Glomerular visceral epithelial cell (primary cell): ENCODE measurements at regions not wholly inside any gene's neighbourhood (a gene's known extent, or its start where the extent isn't known, plus 50 kb on each side); places are given as distances from the start of the nearest gene placed in this dataset.
"Not testable (repeated sequence)": the region's sequence is repeated elsewhere in the genome, so short reads cannot be mapped to it uniquely, and the experiment has no call there.

Experiments used
- DNase-seq: peaks from one replicate; pipeline ENCODE4 v3.0.0-alpha.2; 2016; ENCODE audit errors: extremely low spot score

DNA sequence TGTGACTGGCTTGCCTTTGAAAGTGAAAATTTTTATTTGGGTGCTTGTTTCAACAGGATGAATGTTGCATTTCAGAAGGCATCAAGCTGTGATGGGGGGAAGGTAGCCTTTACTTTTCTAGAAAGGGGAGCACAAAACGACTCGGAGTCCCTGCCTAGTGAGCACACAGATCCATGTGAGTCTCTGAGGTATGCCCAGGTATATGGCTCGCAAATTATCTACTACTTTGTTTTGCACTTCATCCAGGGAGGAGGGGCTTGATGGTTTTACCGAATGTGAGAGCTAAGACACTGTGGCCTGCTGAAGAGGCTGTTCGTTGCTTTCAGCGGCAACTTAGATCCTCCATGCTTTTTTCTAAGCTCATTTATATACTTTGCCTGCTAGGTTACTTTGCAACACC, 537.7 kb upstream of the PTBP2 start:
- no peak for DNase-seq

DNA sequence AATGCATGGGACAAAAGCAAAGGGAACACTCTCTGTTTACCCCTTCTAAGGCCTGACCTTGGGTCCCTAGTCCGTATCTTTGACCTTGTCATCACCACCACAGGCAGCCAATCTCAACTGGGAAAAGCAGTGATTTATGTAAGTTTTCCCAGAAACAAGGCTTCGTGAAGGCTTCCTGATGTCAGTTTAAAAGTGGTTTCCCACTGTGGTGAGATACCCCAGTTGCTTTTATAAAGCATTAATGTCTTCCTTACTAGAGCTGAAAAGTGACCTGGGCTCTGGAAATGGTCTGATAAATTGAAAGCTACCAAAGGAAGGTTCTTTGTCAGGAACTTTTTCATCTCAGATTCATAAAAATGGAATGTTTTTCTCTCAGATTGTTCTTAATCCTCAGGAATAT, 536.4 kb upstream of the PTBP2 start:
- no peak for DNase-seq

DNA sequence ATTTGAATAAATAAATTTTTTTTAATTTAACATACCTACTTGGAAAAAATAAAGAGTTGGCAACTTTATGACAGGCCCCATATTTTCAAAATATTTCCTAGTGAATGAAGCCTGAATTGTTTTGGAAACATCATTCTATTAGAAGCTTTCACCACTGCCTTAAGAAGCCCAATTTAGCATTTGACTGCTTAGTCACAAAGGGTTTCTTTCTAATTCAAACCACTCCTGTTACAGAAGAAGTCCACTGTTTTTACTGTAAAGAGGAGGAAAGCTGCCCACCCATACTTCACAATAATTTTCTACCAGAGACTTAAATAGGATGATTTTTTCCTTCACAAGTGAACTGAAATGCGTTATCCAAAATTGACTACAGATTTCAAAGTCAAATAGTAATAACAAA, 534.6 kb upstream of the PTBP2 start:
- DNase-seq, result no peak

DNA sequence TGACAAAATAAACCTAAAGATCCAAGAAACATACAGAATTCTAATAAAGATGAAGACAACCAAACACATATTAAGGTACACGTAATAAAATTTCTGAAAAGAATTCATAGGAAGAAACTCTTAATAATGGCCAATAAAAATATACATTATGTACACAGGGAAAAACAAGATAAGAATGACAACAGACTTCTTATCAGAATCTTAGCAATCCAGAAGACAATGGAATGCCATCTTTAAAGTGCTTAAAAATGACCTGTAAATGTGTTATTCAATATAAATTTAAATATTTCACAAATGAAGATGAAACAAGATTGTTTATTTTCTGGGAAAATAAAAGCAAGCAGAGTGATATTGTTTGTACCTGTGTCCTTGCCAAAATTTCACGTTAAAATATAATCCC, 530.4 kb upstream of the PTBP2 start:
- DNase-seq, result no peak

DNA sequence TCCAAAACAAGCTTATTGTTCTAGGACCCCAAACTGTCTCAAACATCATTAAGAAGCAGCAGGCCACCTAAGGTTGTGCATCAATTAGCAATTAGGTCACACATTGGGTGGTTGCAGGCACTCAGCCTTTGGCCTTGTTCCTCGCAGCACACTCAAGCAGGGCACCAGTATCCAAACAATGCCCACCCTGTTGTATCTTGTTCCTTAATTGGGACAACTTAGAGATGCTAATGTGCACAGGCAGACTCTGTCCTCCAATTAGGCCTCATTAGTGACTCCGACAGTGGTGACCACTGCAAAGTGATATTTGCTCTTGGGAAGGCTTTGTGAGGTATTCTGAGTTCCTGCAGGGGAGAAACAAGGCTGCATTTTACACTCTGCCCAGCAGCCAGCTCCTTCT, 515.1 kb upstream of the PTBP2 start:
- DNase-seq, result no peak

DNA sequence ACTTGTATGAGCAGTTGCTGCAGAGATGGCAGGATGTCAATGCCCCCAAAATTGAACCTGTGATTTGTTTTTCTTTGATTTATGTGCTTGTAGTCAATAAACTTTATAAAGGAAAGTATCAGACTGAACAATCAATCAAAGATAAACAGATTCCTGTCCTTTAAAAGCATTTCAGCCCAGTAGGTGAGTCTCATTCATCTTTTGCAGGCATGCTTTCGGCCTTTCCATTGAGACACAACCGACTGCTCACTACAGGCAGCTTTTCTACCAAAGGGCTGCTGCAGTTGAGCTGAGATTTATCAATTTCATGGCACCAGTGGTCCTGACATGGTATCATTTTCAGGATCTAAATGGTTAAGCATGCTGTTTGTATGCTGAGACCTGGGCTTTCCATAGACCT, 513.6 kb upstream of the PTBP2 start:
- no peak for DNase-seq

DNA sequence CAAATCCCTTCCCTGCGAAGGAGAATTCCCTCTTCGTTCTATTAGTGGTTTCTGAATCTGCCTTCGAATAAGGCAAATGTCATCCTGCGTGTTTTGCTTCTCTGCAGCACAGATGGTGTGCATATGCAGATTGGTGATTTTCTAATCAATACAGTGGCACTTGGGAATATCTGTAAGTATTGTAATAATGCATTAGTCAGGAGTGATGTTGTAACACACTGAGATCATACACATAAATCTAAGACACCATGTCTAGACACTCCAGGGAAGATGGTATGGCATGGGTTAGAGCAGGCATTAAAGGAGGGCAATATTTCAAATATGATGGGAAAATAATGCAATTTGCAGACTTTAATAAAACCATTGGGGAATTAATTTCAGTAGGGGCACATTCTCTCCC, 513.2 kb upstream of the PTBP2 start:
- DNase-seq, result no peak

DNA sequence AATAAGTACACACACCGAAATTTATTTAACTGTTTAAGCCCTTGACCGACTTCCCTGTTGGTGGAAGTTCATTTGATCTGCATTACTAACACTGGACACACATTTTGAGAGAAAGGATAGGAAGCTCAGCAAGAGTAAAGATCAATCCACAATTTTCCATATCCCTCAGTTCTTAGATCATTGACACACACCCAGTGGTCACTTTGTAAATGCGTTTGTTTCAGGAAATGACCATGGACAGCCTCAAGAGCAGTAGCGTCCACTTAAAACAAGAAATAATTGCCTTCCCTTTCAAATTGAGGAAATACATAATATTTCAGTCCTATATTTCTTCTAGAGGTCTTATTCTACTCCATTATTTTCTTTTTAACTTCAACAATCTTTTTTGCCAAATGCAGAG, 511.5 kb upstream of the PTBP2 start:
- DNase-seq, result no peak

DNA sequence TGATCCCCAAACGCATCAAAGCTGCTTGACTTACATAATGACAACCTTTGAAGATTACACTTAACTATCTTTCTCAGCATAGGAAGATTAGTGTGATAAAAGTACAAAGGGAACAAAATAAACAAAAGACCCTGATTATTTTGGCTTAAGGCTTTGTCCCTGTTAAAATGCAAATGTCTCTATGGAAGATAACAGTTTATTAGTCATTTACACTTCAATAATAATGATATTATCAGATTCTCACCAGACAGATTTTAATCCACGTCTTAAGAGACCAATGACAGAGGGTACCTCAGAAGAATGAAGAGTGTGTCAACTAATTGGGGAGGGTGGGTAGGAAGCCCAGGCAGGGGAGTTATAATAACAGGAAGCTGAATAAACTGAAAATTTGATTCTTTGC, 510.4 kb upstream of the PTBP2 start:
- no peak for DNase-seq

DNA sequence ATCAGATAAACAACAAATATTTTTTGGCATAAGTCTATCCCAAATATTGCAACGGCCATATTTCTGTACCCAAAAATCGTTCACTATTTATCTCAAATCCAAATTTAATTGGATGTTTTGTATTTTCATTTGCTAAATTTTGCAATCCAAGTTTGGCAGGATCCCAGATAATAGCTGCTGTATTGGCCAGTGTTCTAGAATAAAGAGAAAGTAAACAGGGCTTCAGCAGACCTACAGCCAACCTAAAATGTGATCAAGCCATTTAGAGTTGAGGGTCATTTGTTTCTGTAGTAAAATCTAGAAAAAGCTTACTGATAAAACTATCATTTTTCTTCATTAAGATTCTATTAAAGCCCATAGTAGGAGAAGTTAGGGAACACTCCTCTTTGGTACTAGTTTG, 506.6 kb upstream of the PTBP2 start:
- no peak for DNase-seq

DNA sequence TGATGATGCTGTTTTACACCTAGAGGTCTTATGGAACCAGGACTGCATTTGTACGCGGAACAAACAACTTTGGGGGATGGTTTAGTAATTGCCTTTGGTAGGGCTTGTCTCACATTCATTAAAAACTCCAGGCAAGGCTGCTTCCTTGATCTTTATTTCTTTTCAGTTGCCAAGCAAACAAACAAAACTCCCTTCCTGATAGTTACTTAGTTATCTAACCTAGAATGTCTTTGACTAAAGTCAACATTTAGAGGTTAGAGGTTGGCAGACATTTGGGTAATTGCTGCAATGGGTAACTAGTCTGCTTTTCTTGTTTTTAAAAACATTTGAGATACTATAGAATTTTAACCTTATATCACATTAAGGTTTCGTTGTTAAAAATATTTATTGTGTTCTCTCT, 500.9 kb upstream of the PTBP2 start:
- no peak for DNase-seq

DNA sequence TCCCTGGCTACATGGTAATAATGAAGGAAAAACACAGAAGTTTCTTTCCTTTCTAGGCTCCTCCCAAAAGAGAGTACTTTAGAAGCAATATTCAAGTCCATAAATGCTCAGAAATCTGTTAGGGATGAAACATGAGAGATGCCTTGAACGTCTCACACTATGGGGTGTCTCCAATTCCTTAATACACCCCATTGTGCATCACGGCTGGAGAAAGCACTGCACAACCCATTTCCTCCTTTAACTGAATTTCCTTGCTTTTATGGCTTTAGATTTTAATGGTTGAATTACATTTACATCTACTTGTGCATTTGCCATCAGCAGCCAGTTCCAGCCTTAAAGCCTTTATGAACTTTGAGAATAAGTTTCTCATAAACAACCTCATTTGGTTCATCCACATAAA, 498.9 kb upstream of the PTBP2 start:
- DNase-seq, result no peak

DNA sequence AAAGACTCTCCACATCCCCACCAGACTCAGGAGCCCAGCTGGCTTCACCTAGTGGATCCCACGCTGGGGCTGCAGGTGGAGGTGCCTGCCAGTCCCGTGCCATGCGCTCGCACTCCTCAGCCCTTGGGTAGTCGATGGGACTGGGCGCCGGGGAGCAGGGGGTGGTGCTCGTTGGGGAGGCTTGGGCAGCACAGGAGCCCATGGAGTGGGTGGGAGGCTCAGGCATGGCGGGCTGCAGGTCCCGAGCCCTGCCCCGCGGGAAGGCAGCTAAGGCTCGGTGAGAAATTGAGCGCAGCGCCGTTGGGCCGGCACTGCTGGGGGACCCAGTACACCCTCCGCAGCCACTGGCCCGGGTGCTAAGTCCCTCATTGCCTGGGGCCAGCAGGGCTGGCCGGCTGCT, 497.4 kb upstream of the PTBP2 start:
- DNase-seq, result not testable (repeated sequence)

DNA sequence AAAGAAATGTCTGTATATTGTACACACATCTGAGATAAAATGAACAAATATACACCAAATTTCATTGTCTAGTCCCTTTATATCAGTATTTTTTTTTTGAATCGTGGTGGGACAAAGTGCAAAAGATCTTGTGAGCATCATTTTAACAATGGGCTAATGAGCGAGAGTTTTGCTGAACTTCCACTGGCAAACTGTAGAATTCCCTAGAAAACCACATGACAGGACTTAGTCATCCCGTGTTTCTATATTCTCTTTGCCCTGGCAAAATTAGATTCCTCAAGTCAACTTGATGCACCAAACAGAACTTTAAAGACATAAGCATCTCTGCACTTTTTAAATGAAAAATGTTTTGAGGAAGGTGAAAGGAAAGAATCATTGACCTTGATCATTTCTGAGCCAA, 488.2 kb upstream of the PTBP2 start:
- no peak for DNase-seq

DNA sequence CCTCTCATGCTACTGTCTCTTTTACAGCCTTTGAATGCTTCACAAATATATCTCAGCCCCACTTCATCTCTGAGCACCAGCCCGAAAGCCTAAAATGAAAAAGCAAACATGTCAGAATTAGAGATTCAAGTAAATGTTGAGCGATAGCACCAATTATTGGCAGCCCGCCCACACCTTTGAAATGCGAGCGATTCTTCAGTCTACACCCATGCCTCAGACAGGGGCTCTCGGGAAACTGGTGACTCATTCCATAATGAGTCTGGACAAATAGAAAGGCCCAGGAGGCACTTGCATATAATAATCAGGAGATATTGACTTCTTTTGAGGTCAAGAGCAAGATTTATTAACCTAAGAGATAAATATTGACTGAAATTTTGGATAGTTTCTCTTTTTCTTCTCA, 487.3 kb upstream of the PTBP2 start:
- peak; percentile 6 for DNase-seq

DNA sequence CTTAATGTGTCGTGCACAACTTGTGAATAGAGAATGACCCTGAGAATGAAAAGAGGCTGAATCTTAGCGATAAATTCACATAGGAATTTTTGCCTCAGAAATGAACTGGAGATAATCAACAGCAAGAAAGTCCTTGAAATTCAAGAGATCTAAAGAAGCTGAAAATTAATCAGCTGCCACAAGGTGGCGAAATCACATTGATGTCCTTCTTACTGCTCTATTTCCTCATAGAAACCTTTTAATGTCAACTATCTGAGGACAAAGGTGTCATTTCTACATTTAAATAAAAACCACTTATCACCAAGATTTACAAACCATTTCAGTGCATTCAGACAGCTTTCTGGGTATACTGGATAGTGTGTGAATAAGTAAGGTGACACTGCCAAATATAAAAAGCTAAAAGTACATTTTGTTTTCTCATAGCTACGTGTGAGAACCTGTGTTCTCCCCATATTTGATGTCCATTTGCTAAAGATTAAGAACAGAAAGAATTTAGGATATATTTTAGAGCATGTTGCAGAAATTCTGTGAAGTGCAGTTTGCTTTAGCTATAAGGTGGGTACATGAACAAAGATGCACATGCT, 485.3 kb upstream of the PTBP2 start:
- DNase-seq, result peak; percentile 68

DNA sequence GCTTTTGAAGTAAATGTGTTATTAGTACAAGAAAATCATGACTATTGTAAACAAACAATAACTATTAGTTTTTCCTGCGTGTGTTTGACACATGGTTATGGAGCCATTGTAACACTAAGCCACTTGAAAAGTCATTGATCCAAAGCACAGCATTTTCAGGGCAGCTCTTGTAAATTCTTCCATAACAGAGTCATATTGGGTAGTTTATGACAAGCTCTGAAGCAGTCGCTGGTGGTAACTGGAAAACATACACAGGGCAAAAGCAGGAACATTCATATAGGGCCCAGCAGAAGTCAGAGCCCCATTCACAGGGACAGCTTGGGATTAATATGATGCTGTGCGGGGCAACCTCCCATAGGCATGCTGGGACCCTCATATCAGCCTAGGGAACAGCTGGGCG, 483.2 kb upstream of the PTBP2 start:
- no peak for DNase-seq

DNA sequence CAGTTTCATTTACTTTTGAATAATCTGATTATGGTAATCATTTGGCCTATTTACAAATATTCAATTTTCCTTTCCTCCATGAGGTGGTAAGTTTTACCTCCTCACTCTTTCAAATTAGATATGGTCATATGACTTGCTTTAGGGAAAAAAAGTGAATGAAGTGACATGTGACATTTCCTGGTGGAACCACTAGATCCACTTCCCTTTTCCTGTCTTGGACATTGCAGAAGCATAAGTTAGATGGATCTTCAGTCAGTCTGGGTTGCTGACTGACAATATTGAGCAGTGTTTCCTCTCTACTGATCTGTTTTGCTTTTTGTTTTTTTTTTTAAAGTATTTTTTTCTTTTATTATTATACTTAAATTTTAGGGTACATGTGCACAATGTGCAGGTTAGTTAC, 481.1 kb upstream of the PTBP2 start:
- no peak for DNase-seq

DNA sequence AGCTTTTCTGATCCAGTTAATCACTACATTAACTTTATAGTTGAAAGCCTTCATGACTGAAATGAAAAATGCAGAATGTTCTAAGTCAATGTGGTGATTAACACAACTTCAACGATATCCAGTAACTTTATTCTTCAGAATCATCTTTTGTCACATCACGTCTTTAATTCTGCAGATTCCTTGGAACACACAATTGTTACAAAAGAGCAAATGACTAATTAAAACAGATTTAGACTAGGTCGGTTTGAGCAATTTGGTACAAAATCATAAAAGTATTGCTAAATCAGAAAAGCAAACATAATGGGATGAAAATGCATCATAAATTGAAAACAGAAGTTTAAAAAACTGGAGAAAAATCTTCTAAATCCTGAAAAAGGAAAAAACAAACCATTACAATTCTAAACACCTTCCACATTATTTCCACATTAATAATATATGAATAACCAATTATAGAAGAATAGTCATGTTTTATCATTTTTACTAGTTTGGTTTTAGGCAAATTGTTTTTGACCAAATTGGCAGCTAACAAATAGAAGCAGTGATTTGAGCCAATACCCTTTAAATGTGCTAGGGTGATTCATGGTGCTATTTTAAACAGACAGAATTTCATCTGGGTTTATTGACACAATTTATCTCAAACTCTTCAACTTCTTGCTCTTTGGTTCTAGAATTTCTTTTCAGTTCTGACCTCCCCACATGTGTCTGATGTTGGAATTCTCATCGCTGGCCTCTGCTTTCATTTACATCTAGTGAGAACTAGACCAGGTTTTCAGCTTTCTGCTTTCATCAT, 468.1 kb upstream of the PTBP2 start:
- no peak for DNase-seq

DNA sequence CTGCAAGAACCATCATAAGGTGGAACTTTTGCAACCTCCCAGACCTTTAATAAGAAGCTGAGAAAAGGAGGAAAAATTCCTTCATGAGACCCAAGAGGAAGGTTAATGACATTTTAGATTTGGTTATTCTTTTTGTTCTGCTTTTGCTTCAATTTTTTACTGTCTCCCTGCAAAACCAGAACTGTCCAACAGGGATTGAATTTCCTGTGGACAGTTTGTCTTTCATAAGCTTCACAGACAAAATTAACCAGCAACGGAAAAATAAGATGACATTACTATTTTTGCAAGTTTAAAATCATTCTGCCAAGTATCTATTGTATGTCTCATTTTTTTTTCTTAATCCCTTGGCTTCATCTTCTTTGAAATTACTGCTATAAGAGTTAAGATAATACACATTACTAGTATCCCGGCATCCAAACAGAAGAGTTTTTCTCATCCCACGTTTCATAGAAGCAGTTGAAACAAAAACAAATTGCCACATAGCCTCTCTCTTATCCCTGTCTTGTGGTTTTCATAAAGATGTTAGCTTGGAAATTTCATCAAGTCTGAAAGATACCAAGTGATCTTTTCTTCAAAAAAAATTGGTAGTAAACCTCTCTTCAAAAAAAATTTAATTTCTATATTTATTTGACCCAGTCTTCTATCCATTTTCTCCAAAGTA, 465.3 kb upstream of the PTBP2 start:
- DNase-seq, result no peak

DNA sequence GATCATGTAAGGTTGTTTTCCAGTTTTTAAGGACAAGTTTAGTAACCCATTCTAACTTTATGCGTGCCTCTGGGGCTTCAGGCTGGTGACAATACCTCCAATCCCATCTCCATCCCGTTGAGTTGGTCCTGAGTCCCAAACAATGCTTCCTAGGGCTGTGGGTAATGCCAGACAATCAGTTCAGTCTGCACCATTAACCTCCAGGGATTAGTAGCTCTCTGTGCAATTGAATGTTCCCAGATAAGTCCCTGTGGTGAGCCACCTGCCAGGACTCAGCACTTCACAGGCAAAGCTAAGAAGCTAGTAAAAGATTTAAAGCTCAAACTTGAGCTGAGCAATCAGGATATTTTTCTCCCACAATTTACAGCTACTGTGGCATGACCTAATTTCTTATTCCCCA, 462.2 kb upstream of the PTBP2 start:
- no peak for DNase-seq

DNA sequence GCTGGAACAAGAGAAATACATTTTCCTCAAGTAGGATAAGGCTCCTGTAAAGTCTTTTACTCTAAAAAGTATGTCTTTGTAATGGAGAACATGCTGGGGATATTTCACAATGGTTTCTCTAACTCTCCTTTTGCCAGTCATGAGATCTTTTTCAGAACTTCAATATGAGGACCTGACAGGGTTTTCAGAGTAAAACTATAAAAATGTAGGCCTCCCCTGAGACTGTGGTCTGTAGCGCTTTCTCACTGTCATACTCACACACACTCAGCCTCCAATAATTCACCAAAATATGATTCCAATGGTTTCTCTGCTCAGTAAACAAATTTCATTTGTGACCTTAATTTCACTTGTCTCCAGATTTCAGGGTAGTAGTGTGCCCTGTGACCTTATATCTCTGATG, 440.1 kb upstream of the PTBP2 start:
- no peak for DNase-seq

DNA sequence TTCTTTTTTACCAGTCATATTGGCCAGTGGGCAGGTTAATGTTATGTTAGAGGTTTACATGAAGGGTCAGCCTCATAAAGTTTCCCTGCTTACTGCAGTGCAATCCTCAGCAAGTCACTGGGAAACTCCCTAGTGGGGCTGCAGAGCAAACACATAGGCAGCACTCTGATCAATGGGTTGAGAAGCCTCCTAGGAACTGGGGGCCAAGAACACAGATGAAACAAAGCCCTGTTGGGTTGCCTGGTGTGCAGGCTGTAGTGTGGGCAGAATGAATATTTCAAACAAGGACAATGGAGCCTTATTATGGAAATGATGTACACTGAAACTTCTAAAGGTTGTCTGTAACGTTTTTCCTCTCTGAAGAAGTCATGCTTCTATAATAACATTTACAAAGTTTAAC, 431.6 kb upstream of the PTBP2 start:
- no peak for DNase-seq
